Psoas muscle (tissue), 7 donors: ENCODE measurements at regions not wholly inside any gene's neighbourhood (a gene's known extent, or its start where the extent isn't known, plus 50 kb on each side); places are given as distances from the start of the nearest gene placed in this dataset.
"Not testable (repeated sequence)": the region's sequence is repeated elsewhere in the genome, so short reads cannot be mapped to it uniquely, and the experiment has no call there.

Experiments used
- ATAC-seq, 4 donors: fragments of 200-7000 bp; cut with Tn5 transposase; one replicate each; pipeline ENCODE4 v1.9.1; 2020; ENCODE audit warnings: moderate library complexity in 3 of 4, mild to moderate bottlenecking in 2 of 4
- DNase-seq, 2 donors: peaks; one replicate each; pipeline ENCODE4 v3.0.0-alpha.2; 2020
- H3K27ac ChIP-seq: fragments of 200-600 bp; one replicate; pipeline ENCODE4 v1.8.0; 2022
- H3K27me3 ChIP-seq, 3 donors: fragments of 200-600 bp in 1 of 3; one replicate each; pipeline versions ENCODE4 v1.6.1 to v1.8.0; 2013 to 2022; ENCODE audit warnings: low read length in 2 of 3, mild to moderate bottlenecking in 2 of 3, moderate library complexity in 1 of 3; ENCODE audit not compliant: insufficient read depth in 3 of 3
- H3K36me3 ChIP-seq, 2 donors: fragments of 200-600 bp in 1 of 2; one replicate each; pipeline versions ENCODE4 v1.6.1 to v1.8.0; 2013 to 2022; ENCODE audit warnings: low read depth in 1 of 2, mild to moderate bottlenecking in 1 of 2, moderate library complexity in 1 of 2; ENCODE audit not compliant: insufficient read depth in 1 of 2
- H3K4me1 ChIP-seq: fragments of 200-600 bp; one replicate; pipeline ENCODE4 v1.8.0; 2022
- H3K4me3 ChIP-seq: fragments of 200-600 bp; one replicate; pipeline ENCODE4 v1.8.0; 2022; ENCODE audit warnings: mild to moderate bottlenecking
- H3K9me3 ChIP-seq: fragments of 200-600 bp; one replicate; pipeline ENCODE4 v1.8.0; 2022
- WGBS, 3 donors: extraction: QIAGEN DNeasy Blood & Tissue Kit; methylation state at CpG; one replicate each; pipeline versions ENCODE4 v1.1.6 to v1.1.7; 2013; 5-methylcytosine and 5-hydroxymethylcytosine counted together
- intact Hi-C, 2 donors: fragments of 100-400 bp; cut with DNase I; formaldehyde crosslinking; loops; one replicate each; pipeline versions ENCODE4 v1.11.0 to v1.14.2; 2022
- TF ChIP-seq, protein P1 (sequence below): fragments of 200-600 bp; IDR thresholded peaks from one replicate; pipeline ENCODE4 v1.8.0; 2022; ENCODE audit warnings: antibody characterized with exemption
- donor health status: healthy with polysubstance abuse.
- donor health status: DM: no; HTN: no; CAD: no; lungs with moderate emphysema.
- donor health status: Bipolar disorder and iron deficiency.
- donor health status: healthy.
- donor health status: DM: yes; HTN: yes; CAD: no.
- donor health status: DM: no; HTN: no; CAD: no.
- donor health status: DM: yes; HTN: yes; CAD: no.

- no peak for DNase-seq
- WGBS, 3 donors = 68 to 72% (median 70%) methylated on average over 2 of the region's 2 CpGs
- Histone ChIP-seq H3K4me3 (no peak overlapping the region), H3K27ac (no peak overlapping the region), H3K4me1 (no peaks in the 10 kb centered on the region), H3K27me3 (no peaks in the 10 kb centered on the region), H3K36me3 (no peaks in the 10 kb centered on the region), H3K9me3 (no peaks in the 10 kb centered on the region)
- intact Hi-C loops = no loop called here
- no peak for ATAC-seq
- TF ChIP-seq, protein P1, sequence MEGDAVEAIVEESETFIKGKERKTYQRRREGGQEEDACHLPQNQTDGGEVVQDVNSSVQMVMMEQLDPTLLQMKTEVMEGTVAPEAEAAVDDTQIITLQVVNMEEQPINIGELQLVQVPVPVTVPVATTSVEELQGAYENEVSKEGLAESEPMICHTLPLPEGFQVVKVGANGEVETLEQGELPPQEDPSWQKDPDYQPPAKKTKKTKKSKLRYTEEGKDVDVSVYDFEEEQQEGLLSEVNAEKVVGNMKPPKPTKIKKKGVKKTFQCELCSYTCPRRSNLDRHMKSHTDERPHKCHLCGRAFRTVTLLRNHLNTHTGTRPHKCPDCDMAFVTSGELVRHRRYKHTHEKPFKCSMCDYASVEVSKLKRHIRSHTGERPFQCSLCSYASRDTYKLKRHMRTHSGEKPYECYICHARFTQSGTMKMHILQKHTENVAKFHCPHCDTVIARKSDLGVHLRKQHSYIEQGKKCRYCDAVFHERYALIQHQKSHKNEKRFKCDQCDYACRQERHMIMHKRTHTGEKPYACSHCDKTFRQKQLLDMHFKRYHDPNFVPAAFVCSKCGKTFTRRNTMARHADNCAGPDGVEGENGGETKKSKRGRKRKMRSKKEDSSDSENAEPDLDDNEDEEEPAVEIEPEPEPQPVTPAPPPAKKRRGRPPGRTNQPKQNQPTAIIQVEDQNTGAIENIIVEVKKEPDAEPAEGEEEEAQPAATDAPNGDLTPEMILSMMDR = no peak
Observed at GRCh38 chr7:79770970-79771369, 317.5 kb upstream of the MAGI2 start.

DNA sequence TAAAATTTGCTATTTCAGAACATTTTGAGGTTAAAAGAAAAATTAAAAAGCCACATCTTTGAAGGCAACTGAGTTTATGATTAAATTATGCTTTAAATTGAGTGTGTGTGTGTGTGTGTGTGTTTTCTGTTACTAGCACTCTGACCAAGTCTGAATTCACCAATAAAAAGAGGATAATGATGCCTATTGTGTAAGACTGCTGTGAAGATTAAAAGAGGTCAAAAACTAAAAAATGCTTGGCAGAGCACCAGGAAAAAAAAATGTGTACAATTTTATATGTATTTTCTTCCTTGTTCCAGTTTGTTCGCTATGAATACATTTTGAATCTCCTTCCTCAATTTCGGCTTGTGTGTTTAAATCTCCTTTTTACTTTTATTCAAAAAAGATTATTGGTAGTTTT, 316.6 kb upstream of the MAGI2 start:
- 56 to 57% (median 57%) methylated on average over 2 of the region's 2 CpGs for WGBS, 3 donors
- DNase-seq (no peak), ATAC-seq (no peak)
- H3K36me3 ChIP-seq = no peaks in the 10 kb centered on the region
- H3K27ac ChIP-seq = no peak overlapping the region
- no peaks in the 10 kb centered on the region for H3K4me1 ChIP-seq
- no peaks in the 10 kb centered on the region for H3K27me3 ChIP-seq
- no peaks in the 10 kb centered on the region for H3K9me3 ChIP-seq
- intact Hi-C loops = no loop called here
- TF ChIP-seq, protein P1 = no peak
- H3K4me3 ChIP-seq = no peak overlapping the region

DNA sequence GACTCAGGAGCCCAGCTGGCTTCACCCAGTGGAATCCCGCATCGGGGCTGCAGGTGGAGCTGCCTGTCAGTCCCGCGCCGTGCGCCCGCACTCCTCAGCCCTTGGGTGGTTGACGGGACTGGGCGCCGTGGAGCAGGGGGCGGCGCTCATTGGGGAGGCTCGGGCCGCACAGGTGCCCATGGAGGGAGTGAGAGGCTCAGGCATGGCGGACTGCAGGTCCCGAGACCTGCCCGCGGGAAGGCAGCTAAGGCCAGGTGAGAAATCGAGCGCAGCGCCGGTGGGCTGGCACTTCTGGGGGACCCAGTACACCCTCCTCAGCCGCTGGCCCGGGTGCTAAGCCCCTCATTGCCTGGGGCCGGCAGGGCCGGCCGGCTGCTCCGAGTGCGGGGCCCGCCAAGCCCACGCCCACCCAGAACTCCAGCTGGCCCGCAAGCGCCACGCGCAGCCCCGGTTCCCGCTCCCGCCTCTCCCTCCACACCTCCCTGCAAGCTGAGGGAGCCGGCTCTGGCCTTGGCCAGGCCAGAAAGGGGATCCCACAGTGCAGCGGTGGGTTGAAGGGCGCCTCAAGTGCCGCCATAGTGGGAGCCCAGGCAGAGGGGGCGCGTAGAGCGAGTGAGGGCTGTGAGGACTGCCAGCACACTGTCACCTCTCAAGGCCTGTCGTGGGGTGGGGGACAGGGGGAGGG, 314.6 kb upstream of the MAGI2 start:
- H3K9me3 ChIP-seq, intact Hi-C loops, H3K27me3 ChIP-seq, H3K4me1 ChIP-seq, H3K4me3 ChIP-seq, DNase-seq, ATAC-seq, H3K27ac ChIP-seq, H3K36me3 ChIP-seq: not testable (repeated sequence)
- 81 to 93% (median 88%) methylated on average over 39 to 46 of the region's 46 CpGs for WGBS, 3 donors

DNA sequence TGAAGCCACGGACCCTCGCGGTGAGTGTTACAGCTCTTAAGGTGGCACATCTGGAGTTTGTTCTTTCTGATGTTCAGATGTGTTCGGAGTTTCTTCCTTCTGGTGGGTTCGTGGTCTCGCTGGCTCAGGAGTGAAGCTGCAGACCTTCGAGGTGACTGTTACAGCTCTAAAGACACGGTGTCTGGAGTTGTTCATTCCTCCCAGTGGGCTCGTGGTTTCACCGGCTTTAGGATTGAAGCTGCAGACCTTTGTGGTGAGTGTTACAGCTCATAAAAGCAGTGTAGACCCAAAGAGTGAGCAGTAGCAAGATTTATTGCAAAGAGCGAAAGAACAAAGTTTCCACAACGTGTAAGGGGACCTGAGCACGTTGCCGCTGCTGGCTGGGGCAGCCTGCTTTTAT, 313.7 kb upstream of the MAGI2 start:
- WGBS, 3 donors = 67 to 76% (median 75%) methylated on average over 12 to 14 of the region's 14 CpGs
- H3K4me3 ChIP-seq, H3K36me3 ChIP-seq, H3K9me3 ChIP-seq, H3K27ac ChIP-seq, H3K4me1 ChIP-seq, DNase-seq, intact Hi-C loops, H3K27me3 ChIP-seq, ATAC-seq: not testable (repeated sequence)

DNA sequence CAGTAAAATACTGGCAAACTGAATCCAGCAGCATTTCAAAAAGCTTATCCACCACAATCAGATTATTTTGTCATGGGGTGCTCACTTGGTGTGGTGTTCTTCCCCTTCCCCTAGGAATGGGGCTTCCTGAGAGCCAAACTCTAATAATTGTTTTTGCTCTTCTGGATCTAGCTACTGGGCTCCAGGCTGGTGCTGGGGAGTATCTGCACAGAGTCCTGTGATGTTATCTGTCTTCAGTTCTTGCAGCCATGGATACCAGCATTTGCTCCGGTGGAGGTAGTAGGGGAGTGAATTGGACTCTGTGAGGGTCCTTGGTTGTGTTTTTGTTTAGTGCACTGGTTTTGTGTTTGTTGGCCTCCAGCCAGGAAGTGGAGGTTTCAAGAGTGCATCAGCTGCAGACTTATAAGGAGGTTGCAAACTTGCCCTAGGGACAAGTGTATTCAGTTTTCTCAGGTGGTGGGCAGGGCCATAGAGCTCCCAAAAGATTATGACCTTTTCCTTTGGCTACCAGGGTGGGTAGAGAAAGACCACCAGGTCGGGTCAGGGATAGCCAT, 308.5 kb upstream of the MAGI2 start:
- Histone ChIP-seq H3K27ac (no peak overlapping the region), H3K27me3 (peaks cover 0 to 2% (median 0%) of the 10 kb centered on the region in 3 donors), H3K36me3 (no peaks in the 10 kb centered on the region), H3K4me3 (no peak overlapping the region), H3K4me1 (no peaks in the 10 kb centered on the region), H3K9me3 (no peaks in the 10 kb centered on the region)
- no peak for ATAC-seq
- DNase-seq = no peak
- intact Hi-C loops = no loop called here
- TF ChIP-seq, protein P1 = no peak
- WGBS, 3 donors = 36 to 50% (median 43%) methylated on average over 2 of the region's 2 CpGs

GRCh38 chr7:79750941-79751340, 297.5 kb upstream of the MAGI2 start:
- intact Hi-C loops, H3K4me1 ChIP-seq, H3K27ac ChIP-seq, H3K27me3 ChIP-seq, H3K36me3 ChIP-seq, ATAC-seq, DNase-seq, H3K9me3 ChIP-seq, H3K4me3 ChIP-seq: not testable (repeated sequence)
- 86 to 94% (median 89%) methylated on average over 8 of the region's 8 CpGs for WGBS, 3 donors
